Peyer's patch (tissue), 4 donors: ENCODE measurements at regions not wholly inside any gene's neighbourhood (a gene's known extent, or its start where the extent isn't known, plus 50 kb on each side); places are given as distances from the start of the nearest gene placed in this dataset.

Experiments
- DNase-seq, 3 donors: peaks; one replicate each; pipeline ENCODE4 v3.0.0-alpha.2; 2017 to 2019
- H3K27ac ChIP-seq, 4 donors: fragments of 200-600 bp; sonication (generic); one replicate each; pipeline ENCODE4 v1.5.1; 2016 to 2019
- H3K27me3 ChIP-seq, 2 donors: fragments of 200-600 bp; sonication (generic); one replicate each; pipeline ENCODE4 v1.5.1; 2019
- H3K36me3 ChIP-seq, 3 donors: fragments of 200-600 bp; sonication (generic); one replicate each; pipeline ENCODE4 v1.5.1; 2016 to 2019
- H3K4me1 ChIP-seq, 4 donors: fragments of 200-600 bp; sonication (generic); one replicate each; pipeline ENCODE4 v1.5.1; 2016 to 2019
- H3K4me3 ChIP-seq, 4 donors: fragments of 200-600 bp; sonication (generic); 1 replicate in 3 of 4; 2 replicates in 1 of 4; pipeline ENCODE4 v1.5.1; 2016 to 2019; ENCODE audit warnings: mild to moderate bottlenecking in 1 of 4
- H3K9me3 ChIP-seq, 4 donors: fragments of 200-600 bp; sonication (generic); one replicate each; pipeline ENCODE4 v1.5.1; 2016 to 2019; ENCODE audit warnings: mild to moderate bottlenecking in 1 of 4
- CTCF ChIP-seq, 6 experiments: fragments of 450-650 bp in 4 of 6; fragments of 200-600 bp in 2 of 6; sonication (generic) in 1 of 6; IDR thresholded peaks; one replicate each; pipeline ENCODE4 v1.5.1; 2017 to 2019; ENCODE audit warnings: antibody characterized with exemption in 6 of 6, mild to moderate bottlenecking in 3 of 6, moderate library complexity in 1 of 6
- POLR2A ChIP-seq, 2 donors: fragments of 450-650 bp; IDR thresholded peaks; one replicate each; pipeline ENCODE4 v1.5.1; 2017; ENCODE audit warnings: antibody characterized with exemption in 2 of 2, mild to moderate bottlenecking in 2 of 2, moderate library complexity in 2 of 2

GRCh38 chr1:218887141-218887925 is 286.3 kb upstream of the LYPLAL1 start:
- Histone ChIP-seq H3K9me3 (no peaks in the 10 kb centered on the region), H3K4me1 (no peaks in the 10 kb centered on the region), H3K27ac (no peak overlapping the region), H3K4me3 (no peak overlapping the region), H3K36me3 (no peaks in the 10 kb centered on the region), H3K27me3 (no peaks in the 10 kb centered on the region)
- TF ChIP-seq POLR2A (IDR thresholded peaks at IDR 0.05) = no peak
- TF ChIP-seq CTCF (IDR thresholded peaks at IDR 0.05) = no peak
- no peak for DNase-seq

GRCh38 chr1:218890451-218890850 is 283.2 kb upstream of the LYPLAL1 start:
- Histone ChIP-seq H3K36me3 (no peaks in the 10 kb centered on the region), H3K4me1 (no peaks in the 10 kb centered on the region), H3K27ac (no peak overlapping the region), H3K27me3 (no peaks in the 10 kb centered on the region), H3K9me3 (no peaks in the 10 kb centered on the region), H3K4me3 (no peak overlapping the region)
- DNase-seq = no peak
- TF ChIP-seq POLR2A (IDR thresholded peaks at IDR 0.05) (no peak), CTCF (IDR thresholded peaks at IDR 0.05) (no peak)

- TF ChIP-seq CTCF (IDR thresholded peaks at IDR 0.05) = no peak
- no peak for TF ChIP-seq POLR2A (IDR thresholded peaks at IDR 0.05)
- Histone ChIP-seq H3K4me3 (no peak overlapping the region), H3K27ac (no peak overlapping the region), H3K4me1 (no peaks in the 10 kb centered on the region), H3K9me3 (no peaks in the 10 kb centered on the region), H3K36me3 (no peaks in the 10 kb centered on the region), H3K27me3 (no peaks in the 10 kb centered on the region)
- DNase-seq = no peak
These were observed 282.1 kb upstream of the LYPLAL1 start for GRCh38 chr1:218891577-218891976.

GRCh38 chr1:218895064-218895587 is 278.6 kb upstream of the LYPLAL1 start:
- no peak for DNase-seq
- no peak overlapping the region for H3K27ac ChIP-seq
- H3K27me3 ChIP-seq = no peaks in the 10 kb centered on the region
- no peak overlapping the region for H3K4me3 ChIP-seq
- H3K36me3 ChIP-seq = no peaks in the 10 kb centered on the region
- H3K4me1 ChIP-seq = no peaks in the 10 kb centered on the region
- no peaks in the 10 kb centered on the region for H3K9me3 ChIP-seq
- TF ChIP-seq CTCF (IDR thresholded peaks at IDR 0.05) = no peak
- TF ChIP-seq POLR2A (IDR thresholded peaks at IDR 0.05) = no peak

GRCh38 chr1:218896202-218896601 is 277.5 kb upstream of the LYPLAL1 start:
- DNase-seq = no peak
- TF ChIP-seq CTCF (IDR thresholded peaks at IDR 0.05) = no peak
- TF ChIP-seq POLR2A (IDR thresholded peaks at IDR 0.05) = no peak
- H3K27ac ChIP-seq = no peak overlapping the region
- no peaks in the 10 kb centered on the region for H3K9me3 ChIP-seq
- H3K36me3 ChIP-seq = no peaks in the 10 kb centered on the region
- no peaks in the 10 kb centered on the region for H3K4me1 ChIP-seq
- H3K27me3 ChIP-seq = no peaks in the 10 kb centered on the region
- H3K4me3 ChIP-seq = no peak overlapping the region
